HepG2 (cell line): ENCODE measurements at regions not wholly inside any gene's neighbourhood (a gene's known extent, or its start where the extent isn't known, plus 50 kb on each side); places are given as distances from the start of the nearest gene placed in this dataset.
A peak's percentile ranks its signal among the peaks of the same experiment; 100 is the strongest.

Experiments used
- CBX2 ChIP-seq, 2 experiments: fragments of 200-600 bp in 1 of 2; sonication (generic); formaldehyde crosslinking in 1 of 2; IDR thresholded peaks; 2 replicates each; pipeline versions ENCODE4 v1.7.0 to v1.8.1; 2018 to 2022; ENCODE audit warnings: low read depth in 2 of 2, low read length in 1 of 2, mild to moderate bottlenecking in 1 of 2, missing genetic modification reagents in 1 of 2
- CENPT ChIP-seq: sonication (generic); formaldehyde crosslinking; IDR thresholded peaks from 2 replicates; pipeline ENCODE4 v1.8.0; 2022; ENCODE audit warnings: low read depth, mild to moderate bottlenecking, moderate library complexity, missing genetic modification reagents
- ELF3 ChIP-seq: IDR thresholded peaks from 2 replicates; pipeline ENCODE4 v1.6.1; 2016; ENCODE audit warnings: missing genetic modification reagents, missing compliant biosample characterization
- FOSL1 ChIP-seq: sonication (generic); formaldehyde crosslinking; IDR thresholded peaks from 2 replicates; pipeline ENCODE4 v1.9.0; 2021; ENCODE audit warnings: missing genetic modification reagents, borderline replicate concordance
- JUN ChIP-seq: sonication (generic); formaldehyde crosslinking; IDR thresholded peaks from 2 replicates; pipeline ENCODE4 v1.4.0; 2020; ENCODE audit warnings: mild to moderate bottlenecking, missing genetic modification reagents
- MTF2 ChIP-seq: sonication (generic); formaldehyde crosslinking; IDR thresholded peaks from 2 replicates; pipeline ENCODE4 v1.5.0; 2020; ENCODE audit warnings: missing genetic modification reagents, borderline replicate concordance
- REL ChIP-seq: sonication (generic); formaldehyde crosslinking; conservative IDR thresholded peaks from 2 replicates; pipeline ENCODE4 v1.8.0; 2022; ENCODE audit warnings: mild to moderate bottlenecking, missing genetic modification reagents, moderate library complexity
- ZFP36 ChIP-seq: fragments of 150-350 bp; IDR thresholded peaks from 2 replicates; pipeline ENCODE4 v1.6.1; 2018; ENCODE audit warnings: borderline replicate concordance, low read length, low read depth; ENCODE audit not compliant: partially characterized antibody
- ZNF670 ChIP-seq: sonication (generic); formaldehyde crosslinking; IDR thresholded peaks from 2 replicates; pipeline ENCODE4 v1.8.0; 2022; ENCODE audit warnings: mild to moderate bottlenecking, missing genetic modification reagents, borderline replicate concordance
- ZNF792 ChIP-seq: IDR thresholded peaks from 2 replicates; pipeline ENCODE4 v1.6.1; 2016
- TF ChIP-seq, protein P1 (sequence below), 2 experiments: fragments of 450-650 bp in 1 of 2; sonication (generic) in 1 of 2; formaldehyde crosslinking in 1 of 2; IDR thresholded peaks; 2 replicates each; pipeline versions ENCODE4 v1.6.1 to v1.8.0; 2016 to 2022; ENCODE audit warnings: antibody characterized with exemption in 1 of 2, mild to moderate bottlenecking in 1 of 2, missing genetic modification reagents in 1 of 2
- TF ChIP-seq, protein P2 (sequence below): sonication (generic); formaldehyde crosslinking; conservative IDR thresholded peaks from 2 replicates; pipeline ENCODE4 v1.8.0; 2022; ENCODE audit warnings: low read depth, missing genetic modification reagents
- TF ChIP-seq, protein P3 (sequence below): sonication (generic); formaldehyde crosslinking; conservative IDR thresholded peaks from 2 replicates; pipeline ENCODE4 v1.5.0; 2020; ENCODE audit warnings: missing genetic modification reagents
- TF ChIP-seq, protein P4 (sequence below): sonication (generic); formaldehyde crosslinking; IDR thresholded peaks from 2 replicates; pipeline ENCODE4 v1.8.1; 2023; ENCODE audit warnings: missing genetic modification reagents, inconsistent platforms, borderline replicate concordance

DNA sequence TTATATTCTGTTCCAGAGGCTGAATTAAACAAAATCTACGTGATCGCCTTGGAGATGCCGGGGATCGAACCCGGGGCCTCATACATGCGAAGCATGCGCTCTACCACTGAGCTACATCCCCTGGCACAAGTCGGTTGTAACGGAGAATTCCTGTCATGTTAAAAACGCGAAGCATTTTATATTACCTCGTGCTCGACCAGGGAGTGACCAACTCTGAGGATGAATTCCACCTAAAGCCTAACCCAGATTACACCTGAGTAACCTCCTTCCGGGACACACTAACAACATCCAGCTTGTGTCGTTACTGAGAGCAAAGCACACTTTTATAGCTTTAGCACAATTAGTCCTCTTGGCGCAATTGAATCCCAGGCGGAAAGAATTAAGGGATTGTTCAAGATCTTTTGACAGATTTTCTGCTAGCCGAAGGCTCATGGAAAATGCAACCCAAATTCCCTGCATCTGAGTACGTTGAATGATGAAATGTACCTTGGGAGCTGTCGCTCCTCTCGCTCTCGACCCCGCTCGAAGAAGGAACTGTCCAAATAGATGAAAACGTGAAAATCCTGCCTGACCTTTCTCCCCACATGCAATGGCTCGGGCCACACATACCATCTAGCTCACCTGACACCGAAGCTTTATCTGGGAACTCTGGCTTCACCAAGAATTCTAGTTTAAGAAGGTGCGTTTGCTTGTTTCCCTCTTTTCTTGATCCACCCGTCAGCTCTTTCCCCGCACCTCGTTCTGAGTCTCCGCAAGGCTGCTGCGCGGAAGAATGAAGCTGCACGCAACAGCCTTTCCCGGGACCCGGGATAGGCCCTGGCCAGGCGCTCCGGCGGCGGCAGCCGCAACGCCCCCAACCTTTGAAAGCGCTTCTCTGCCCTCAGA lies 148.3 kb downstream of the GPX5 start (continued):
- TF ChIP-seq, protein P1, sequence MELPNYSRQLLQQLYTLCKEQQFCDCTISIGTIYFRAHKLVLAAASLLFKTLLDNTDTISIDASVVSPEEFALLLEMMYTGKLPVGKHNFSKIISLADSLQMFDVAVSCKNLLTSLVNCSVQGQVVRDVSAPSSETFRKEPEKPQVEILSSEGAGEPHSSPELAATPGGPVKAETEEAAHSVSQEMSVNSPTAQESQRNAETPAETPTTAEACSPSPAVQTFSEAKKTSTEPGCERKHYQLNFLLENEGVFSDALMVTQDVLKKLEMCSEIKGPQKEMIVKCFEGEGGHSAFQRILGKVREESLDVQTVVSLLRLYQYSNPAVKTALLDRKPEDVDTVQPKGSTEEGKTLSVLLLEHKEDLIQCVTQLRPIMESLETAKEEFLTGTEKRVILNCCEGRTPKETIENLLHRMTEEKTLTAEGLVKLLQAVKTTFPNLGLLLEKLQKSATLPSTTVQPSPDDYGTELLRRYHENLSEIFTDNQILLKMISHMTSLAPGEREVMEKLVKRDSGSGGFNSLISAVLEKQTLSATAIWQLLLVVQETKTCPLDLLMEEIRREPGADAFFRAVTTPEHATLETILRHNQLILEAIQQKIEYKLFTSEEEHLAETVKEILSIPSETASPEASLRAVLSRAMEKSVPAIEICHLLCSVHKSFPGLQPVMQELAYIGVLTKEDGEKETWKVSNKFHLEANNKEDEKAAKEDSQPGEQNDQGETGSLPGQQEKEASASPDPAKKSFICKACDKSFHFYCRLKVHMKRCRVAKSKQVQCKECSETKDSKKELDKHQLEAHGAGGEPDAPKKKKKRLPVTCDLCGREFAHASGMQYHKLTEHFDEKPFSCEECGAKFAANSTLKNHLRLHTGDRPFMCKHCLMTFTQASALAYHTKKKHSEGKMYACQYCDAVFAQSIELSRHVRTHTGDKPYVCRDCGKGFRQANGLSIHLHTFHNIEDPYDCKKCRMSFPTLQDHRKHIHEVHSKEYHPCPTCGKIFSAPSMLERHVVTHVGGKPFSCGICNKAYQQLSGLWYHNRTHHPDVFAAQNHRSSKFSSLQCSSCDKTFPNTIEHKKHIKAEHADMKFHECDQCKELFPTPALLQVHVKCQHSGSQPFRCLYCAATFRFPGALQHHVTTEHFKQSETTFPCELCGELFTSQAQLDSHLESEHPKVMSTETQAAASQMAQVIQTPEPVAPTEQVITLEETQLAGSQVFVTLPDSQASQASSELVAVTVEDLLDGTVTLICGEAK (IDR thresholded peaks at IDR 0.05): no peak
- TF ChIP-seq, protein P1 (CRISPR knock-in tag; IDR thresholded peaks at IDR 0.05): no peak
- TF ChIP-seq CENPT (CRISPR knock-in tag) (no peak), CBX2 (IDR thresholded peaks at IDR 0.05; ENCODE audit: low read depth, low read length) (no peak), CBX2 (CRISPR knock-in tag; IDR thresholded peaks at IDR 0.05; ENCODE audit: low read depth) (0 out of 2 replicates have a peak, but pooled peaks have one; percentile 41), ZNF792 (CRISPR knock-in tag) (0 out of 2 replicates have a peak, but pooled peaks have one; percentile 39), ZFP36 (no peak), ZNF670 (CRISPR knock-in tag) (no peak), JUN (CRISPR knock-in tag) (no peak), REL (CRISPR knock-in tag) (no peak), FOSL1 (no peak), ELF3 (CRISPR knock-in tag) (peak; percentile 53; the same call in 1 of the 2 replicates), MTF2 (CRISPR knock-in tag) (no peak)
- TF ChIP-seq, protein P2, sequence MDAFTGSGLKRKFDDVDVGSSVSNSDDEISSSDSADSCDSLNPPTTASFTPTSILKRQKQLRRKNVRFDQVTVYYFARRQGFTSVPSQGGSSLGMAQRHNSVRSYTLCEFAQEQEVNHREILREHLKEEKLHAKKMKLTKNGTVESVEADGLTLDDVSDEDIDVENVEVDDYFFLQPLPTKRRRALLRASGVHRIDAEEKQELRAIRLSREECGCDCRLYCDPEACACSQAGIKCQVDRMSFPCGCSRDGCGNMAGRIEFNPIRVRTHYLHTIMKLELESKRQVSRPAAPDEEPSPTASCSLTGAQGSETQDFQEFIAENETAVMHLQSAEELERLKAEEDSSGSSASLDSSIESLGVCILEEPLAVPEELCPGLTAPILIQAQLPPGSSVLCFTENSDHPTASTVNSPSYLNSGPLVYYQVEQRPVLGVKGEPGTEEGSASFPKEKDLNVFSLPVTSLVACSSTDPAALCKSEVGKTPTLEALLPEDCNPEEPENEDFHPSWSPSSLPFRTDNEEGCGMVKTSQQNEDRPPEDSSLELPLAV: no peak
- TF ChIP-seq, protein P3, sequence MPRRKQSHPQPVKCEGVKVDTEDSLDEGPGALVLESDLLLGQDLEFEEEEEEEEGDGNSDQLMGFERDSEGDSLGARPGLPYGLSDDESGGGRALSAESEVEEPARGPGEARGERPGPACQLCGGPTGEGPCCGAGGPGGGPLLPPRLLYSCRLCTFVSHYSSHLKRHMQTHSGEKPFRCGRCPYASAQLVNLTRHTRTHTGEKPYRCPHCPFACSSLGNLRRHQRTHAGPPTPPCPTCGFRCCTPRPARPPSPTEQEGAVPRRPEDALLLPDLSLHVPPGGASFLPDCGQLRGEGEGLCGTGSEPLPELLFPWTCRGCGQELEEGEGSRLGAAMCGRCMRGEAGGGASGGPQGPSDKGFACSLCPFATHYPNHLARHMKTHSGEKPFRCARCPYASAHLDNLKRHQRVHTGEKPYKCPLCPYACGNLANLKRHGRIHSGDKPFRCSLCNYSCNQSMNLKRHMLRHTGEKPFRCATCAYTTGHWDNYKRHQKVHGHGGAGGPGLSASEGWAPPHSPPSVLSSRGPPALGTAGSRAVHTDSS (CRISPR knock-in tag): no peak
- TF ChIP-seq, protein P4, sequence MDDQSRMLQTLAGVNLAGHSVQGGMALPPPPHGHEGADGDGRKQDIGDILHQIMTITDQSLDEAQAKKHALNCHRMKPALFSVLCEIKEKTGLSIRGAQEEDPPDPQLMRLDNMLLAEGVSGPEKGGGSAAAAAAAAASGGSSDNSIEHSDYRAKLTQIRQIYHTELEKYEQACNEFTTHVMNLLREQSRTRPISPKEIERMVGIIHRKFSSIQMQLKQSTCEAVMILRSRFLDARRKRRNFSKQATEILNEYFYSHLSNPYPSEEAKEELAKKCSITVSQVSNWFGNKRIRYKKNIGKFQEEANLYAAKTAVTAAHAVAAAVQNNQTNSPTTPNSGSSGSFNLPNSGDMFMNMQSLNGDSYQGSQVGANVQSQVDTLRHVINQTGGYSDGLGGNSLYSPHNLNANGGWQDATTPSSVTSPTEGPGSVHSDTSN (CRISPR knock-in tag): 0 out of 2 replicates have a peak, but pooled peaks have one; percentile 20
